HCT116 (cell line): ENCODE measurements at regions not wholly inside any gene's neighbourhood (a gene's known extent, or its start where the extent isn't known, plus 50 kb on each side); places are given as distances from the start of the nearest gene placed in this dataset.

Experiments used
- ATAC-seq: fragments of 200-7000 bp; cut with Tn5 transposase; 2 replicates; pipeline ENCODE4 v1.9.1; 2020; ENCODE audit warnings: mild to moderate bottlenecking, moderate library complexity
- BruUV-seq: library from RNA; stranded (reverse); fragments of 400-500 nt; replicated peaks from 2 replicates; lab custom pipeline; 2021; lab: Mats Ljungman, UMichigan
- CTCF ChIA-PET: fragments of 300-600 bp; sonication (Branson Sonifier 250); formaldehyde crosslinking; loops from one replicate; lab custom pipeline; 2021; ENCODE audit warnings: antibody characterized with exemption; lab: Charles Lee
- POLR2A ChIA-PET: fragments of 300-600, 350-600 bp; sonication (Branson Sonifier 250); formaldehyde crosslinking; loops from one replicate; lab custom pipeline; 2021; ENCODE audit warnings: antibody characterized with exemption; lab: Charles Lee
- RAD21 ChIA-PET, 2 experiments: fragments of 300-600 bp; sonication (Branson Sonifier 250); formaldehyde crosslinking; loops; one replicate each; lab custom pipeline; 2023; ENCODE audit warnings: low total read pairs in 2 of 2; ENCODE audit not compliant: uncharacterized antibody in 2 of 2, unreplicated experiment in 2 of 2, low non-redundant PET in 1 of 2; lab: Charles Lee
- DNase-seq: peaks from one replicate; pipeline ENCODE4 v3.0.0-alpha.2; 2010; ENCODE audit warnings: low read depth, low spot score
- H2AFZ ChIP-seq: fragments of 200-600 bp; shearing (Covaris generic), sonication (generic); 2 replicates; pipeline ENCODE4 v1.6.1; 2017; ENCODE audit warnings: low read depth, mixed run types, mixed read lengths, antibody characterized with exemption, low read length; ENCODE audit not compliant: poor library complexity, severe bottlenecking
- H3K27ac ChIP-seq: 2 replicates; pipeline ENCODE4 v1.5.1; 2012; ENCODE audit warnings: low read depth, low read length
- H3K27me3 ChIP-seq: fragments of 200-600 bp; sonication (generic); 2 replicates; pipeline ENCODE4 v1.6.1; 2016; ENCODE audit warnings: mixed run types, low read length, mixed read lengths; ENCODE audit not compliant: insufficient read depth
- H3K36me3 ChIP-seq, 2 experiments: fragments of 200-500 bp in 1 of 2; fragments of 200-600 bp in 1 of 2; sonication (Bioruptor generic) in 1 of 2; sonication (generic) in 1 of 2; 2 replicates each; pipeline versions ENCODE4 v1.5.1 to v1.6.1; 2014 to 2016; ENCODE audit warnings: low read length in 2 of 2, inconsistent platforms in 1 of 2, mixed read lengths in 1 of 2, mixed run types in 1 of 2; ENCODE audit not compliant: insufficient read depth in 2 of 2, control insufficient read depth in 1 of 2
- H3K4me1 ChIP-seq, 2 experiments: fragments of 200-600 bp in 1 of 2; sonication (generic) in 1 of 2; 2 replicates each; pipeline versions ENCODE4 v1.5.1 to v1.6.1; 2012 to 2017; ENCODE audit warnings: low read length in 2 of 2, inconsistent platforms in 1 of 2, mild to moderate bottlenecking in 1 of 2, mixed read lengths in 1 of 2, mixed run types in 1 of 2, moderate library complexity in 1 of 2; ENCODE audit not compliant: insufficient read depth in 2 of 2, control insufficient read depth in 1 of 2
- H3K4me2 ChIP-seq: fragments of 200-600 bp; sonication (generic); 2 replicates; pipeline ENCODE4 v1.6.1; 2017; ENCODE audit warnings: mixed run types, low read length, mixed read lengths
- H3K4me3 ChIP-seq, 2 experiments: fragments of 200-600 bp in 1 of 2; sonication (generic) in 1 of 2; replicated peaks in 1 of 2; 2 replicates each; pipeline ENCODE4 v1.5.1; 2011 to 2016; ENCODE audit warnings: low read length in 2 of 2, control low read depth in 1 of 2, low read depth in 1 of 2, mild to moderate bottlenecking in 1 of 2, mixed read lengths in 1 of 2, mixed run types in 1 of 2
- H3K79me2 ChIP-seq: fragments of 200-600 bp; sonication (generic); 2 replicates; pipeline ENCODE4 v1.6.1; 2017; ENCODE audit warnings: mild to moderate bottlenecking, mixed run types, low read length, moderate library complexity, mixed read lengths; ENCODE audit not compliant: insufficient read depth
- H3K9ac ChIP-seq: fragments of 200-600 bp; sonication (generic); 2 replicates; pipeline ENCODE4 v1.6.1; 2016; ENCODE audit warnings: low read length, mixed read lengths
- H3K9me2 ChIP-seq: fragments of 200-600 bp; sonication (generic), shearing (Covaris generic); 2 replicates; pipeline ENCODE4 v1.6.1; 2017; ENCODE audit warnings: mixed run types, mild to moderate bottlenecking, moderate library complexity; ENCODE audit not compliant: insufficient read depth
- H3K9me3 ChIP-seq, 2 experiments: fragments of 200-500 bp in 1 of 2; fragments of 200-600 bp in 1 of 2; sonication (Bioruptor generic) in 1 of 2; sonication (generic) in 1 of 2; 2 replicates each; pipeline ENCODE4 v1.6.1; 2014 to 2017; ENCODE audit warnings: low read length in 2 of 2, mixed read lengths in 2 of 2, inconsistent platforms in 1 of 2, low read depth in 1 of 2, mild to moderate bottlenecking in 1 of 2, mixed run types in 1 of 2, moderate library complexity in 1 of 2; ENCODE audit not compliant: control insufficient read depth in 1 of 2, insufficient read depth in 1 of 2
- H4K20me1 ChIP-seq: fragments of 200-600 bp; sonication (generic), shearing (Covaris generic); 2 replicates; pipeline ENCODE4 v1.6.1; 2017; ENCODE audit warnings: mixed run types, mild to moderate bottlenecking, moderate library complexity; ENCODE audit not compliant: insufficient read depth
- CEBPB ChIP-seq: IDR thresholded peaks from 2 replicates; pipeline ENCODE4 v1.6.1; 2012; ENCODE audit warnings: low read depth
- CTCF ChIP-seq, 3 experiments: fragments of 200-600 bp in 1 of 3; sonication (generic) in 1 of 3; IDR thresholded peaks in 2 of 3; conservative IDR thresholded peaks in 1 of 3; 2 replicates each; pipeline ENCODE4 v1.5.1; 2012 to 2017; ENCODE audit warnings: low read depth in 2 of 3, low read length in 2 of 3, antibody characterized with exemption in 1 of 3, borderline replicate concordance in 1 of 3, control low read depth in 1 of 3, mild to moderate bottlenecking in 1 of 3, mixed read lengths in 1 of 3, mixed run types in 1 of 3, moderate library complexity in 1 of 3; ENCODE audit not compliant: insufficient read depth in 1 of 3
- EGR1 ChIP-seq: IDR thresholded peaks from 2 replicates; pipeline ENCODE4 v1.6.1; 2012; ENCODE audit warnings: low read depth
- ELF1 ChIP-seq: IDR thresholded peaks from 2 replicates; pipeline ENCODE4 v1.6.1; 2012; ENCODE audit warnings: low read depth, borderline replicate concordance
- EZH2 ChIP-seq: fragments of 200-600 bp; sonication (generic); IDR thresholded peaks from 2 replicates; pipeline ENCODE4 v1.6.1; 2017; ENCODE audit warnings: antibody characterized with exemption, mixed run types
- EZH2phosphoT487 ChIP-seq: fragments of 200-600 bp; IDR thresholded peaks from 2 replicates; pipeline ENCODE4 v1.6.1; 2018; ENCODE audit warnings: antibody characterized with exemption, borderline replicate concordance
- MAX ChIP-seq: IDR thresholded peaks from 2 replicates; pipeline ENCODE4 v1.6.1; 2012
- POLR2A ChIP-seq: IDR thresholded peaks from 2 replicates; pipeline ENCODE4 v1.7.0; 2011; ENCODE audit warnings: borderline replicate concordance; ENCODE audit not compliant: insufficient read depth, insufficient read length; ENCODE audit errors: extremely low read depth
- RAD21 ChIP-seq: IDR thresholded peaks from 2 replicates; pipeline ENCODE4 v1.6.1; 2012; ENCODE audit warnings: low read depth, mild to moderate bottlenecking
- SIN3A ChIP-seq: IDR thresholded peaks from 2 replicates; pipeline ENCODE4 v1.6.1; 2012; ENCODE audit warnings: low read depth
- SP1 ChIP-seq: IDR thresholded peaks from 2 replicates; pipeline ENCODE4 v1.6.1; 2012; ENCODE audit warnings: low read depth
- YY1 ChIP-seq: IDR thresholded peaks from 2 replicates; pipeline ENCODE4 v1.6.1; 2011; ENCODE audit warnings: low read length, low read depth, moderate library complexity, mild to moderate bottlenecking; ENCODE audit not compliant: insufficient replicate concordance; ENCODE audit errors: extremely low read depth
- intact Hi-C: fragments of 100-400 bp; cut with micrococcal nuclease; formaldehyde crosslinking; loops from 2 replicates; pipeline ENCODE4 v1.10.0; 2022

GRCh38 chr6:50451826-50452400 lies 261.4 kb upstream of the TFAP2D start (continued):
- TF ChIP-seq EGR1, result no peak
- TF ChIP-seq MAX, result no peak
- TF ChIP-seq RAD21, result no peak
- TF ChIP-seq SIN3A, result no peak
- TF ChIP-seq ELF1, result no peak

GRCh38 chr6:50455029-50455428 lies 258.3 kb upstream of the TFAP2D start:
- ATAC-seq (no peak), DNase-seq (no peak)
- Histone ChIP-seq H3K9me3 (peaks cover 4 to 6% of the 10 kb centered on the region in 2 experiments; a peak in 2 of 4 replicates), H4K20me1 (no peaks in the 10 kb centered on the region), H3K79me2 (no peaks in the 10 kb centered on the region), H3K4me2 (no peak overlapping the region), H3K9me2 (no peaks in the 10 kb centered on the region), H3K27me3 (no peaks in the 10 kb centered on the region), H3K4me3 (no peak overlapping the region), H3K9ac (no peak overlapping the region), H3K27ac (no peak overlapping the region), H2AFZ (no peak overlapping the region)
- ChIA-PET CTCF (no interaction called here), POLR2A (no interaction called here)
- TF ChIP-seq SP1, result no peak
- TF ChIP-seq CTCF (IDR thresholded peaks at IDR 0.05 in 2 of 3, conservative IDR thresholded peaks at IDR 0.05 in 1 of 3; ENCODE audit: borderline replicate concordance in 1 of 3, insufficient read depth in 1 of 3, low read depth in 2 of 3, low read length in 2 of 3), result no peak
- no peak for TF ChIP-seq YY1
- TF ChIP-seq EZH2, result no peak
- TF ChIP-seq CEBPB, result no peak
- no peak for TF ChIP-seq EGR1
- TF ChIP-seq POLR2A, result no peak
- TF ChIP-seq SIN3A, result no peak
- TF ChIP-seq EZH2phosphoT487, result no peak
- TF ChIP-seq, all 23 proteins: peak for 0
- intact Hi-C loops, result no loop called here
- BruUV-seq, result no TSS peak
- no peaks in the 10 kb centered on the region for H3K4me1 ChIP-seq
- RAD21 ChIA-PET, result no interaction called here
- no peaks in the 10 kb centered on the region for H3K36me3 ChIP-seq
